Uterus (tissue), 2 donors: ENCODE measurements at regions not wholly inside any gene's neighbourhood (a gene's known extent, or its start where the extent isn't known, plus 50 kb on each side); places are given as distances from the start of the nearest gene placed in this dataset.

Experiments
- POLR2A ChIP-seq, 2 donors: fragments of 450-650 bp; IDR thresholded peaks; one replicate each; pipeline ENCODE4 v1.6.1; 2016; ENCODE audit warnings: antibody characterized with exemption in 2 of 2, mild to moderate bottlenecking in 1 of 2, moderate library complexity in 1 of 2
- TF ChIP-seq, protein P1 (sequence below), 4 experiments: fragments of 200-600 bp in 2 of 4; fragments of 450-650 bp in 2 of 4; sonication (generic) in 2 of 4; IDR thresholded peaks; one replicate each; pipeline ENCODE4 v1.5.1; 2016 to 2019; ENCODE audit warnings: antibody characterized with exemption in 4 of 4, mild to moderate bottlenecking in 2 of 4, moderate library complexity in 1 of 4

GRCh38 chr22:48434156-48434867 lies 1393.4 kb downstream of the BRD1 start:
- TF ChIP-seq, protein P1, sequence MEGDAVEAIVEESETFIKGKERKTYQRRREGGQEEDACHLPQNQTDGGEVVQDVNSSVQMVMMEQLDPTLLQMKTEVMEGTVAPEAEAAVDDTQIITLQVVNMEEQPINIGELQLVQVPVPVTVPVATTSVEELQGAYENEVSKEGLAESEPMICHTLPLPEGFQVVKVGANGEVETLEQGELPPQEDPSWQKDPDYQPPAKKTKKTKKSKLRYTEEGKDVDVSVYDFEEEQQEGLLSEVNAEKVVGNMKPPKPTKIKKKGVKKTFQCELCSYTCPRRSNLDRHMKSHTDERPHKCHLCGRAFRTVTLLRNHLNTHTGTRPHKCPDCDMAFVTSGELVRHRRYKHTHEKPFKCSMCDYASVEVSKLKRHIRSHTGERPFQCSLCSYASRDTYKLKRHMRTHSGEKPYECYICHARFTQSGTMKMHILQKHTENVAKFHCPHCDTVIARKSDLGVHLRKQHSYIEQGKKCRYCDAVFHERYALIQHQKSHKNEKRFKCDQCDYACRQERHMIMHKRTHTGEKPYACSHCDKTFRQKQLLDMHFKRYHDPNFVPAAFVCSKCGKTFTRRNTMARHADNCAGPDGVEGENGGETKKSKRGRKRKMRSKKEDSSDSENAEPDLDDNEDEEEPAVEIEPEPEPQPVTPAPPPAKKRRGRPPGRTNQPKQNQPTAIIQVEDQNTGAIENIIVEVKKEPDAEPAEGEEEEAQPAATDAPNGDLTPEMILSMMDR (IDR thresholded peaks at IDR 0.05): no peak
- no peak for TF ChIP-seq POLR2A (IDR thresholded peaks at IDR 0.05)
